CD8-positive, alpha-beta memory T cell (primary cell): ENCODE measurements at regions not wholly inside any gene's neighbourhood (a gene's known extent, or its start where the extent isn't known, plus 50 kb on each side); places are given as distances from the start of the nearest gene placed in this dataset.

Experiments used
- CTCF ChIA-PET: fragments of 350-600 bp; sonication (Branson Sonifier 250); formaldehyde crosslinking; loops from one replicate; lab custom pipeline; 2021; ENCODE audit warnings: antibody characterized with exemption; lab: Charles Lee
- POLR2A ChIA-PET: fragments of 350-600 bp; sonication (Branson Sonifier 250); formaldehyde crosslinking; loops from one replicate; lab custom pipeline; 2021; ENCODE audit warnings: antibody characterized with exemption; lab: Charles Lee
- DNase-seq, 5 donors: peaks; one replicate each; pipeline versions ENCODE4 v3.0.0 to v3.0.0-alpha.2; 2020 to 2022; ENCODE audit warnings: mixed read lengths in 1 of 5
- H3K27ac ChIP-seq: one replicate; pipeline ENCODE4 v1.7.0; 2013; ENCODE audit warnings: low read depth, mild to moderate bottlenecking, low read length, moderate library complexity
- H3K27me3 ChIP-seq: 2 replicates; pipeline ENCODE4 v1.7.0; 2013; ENCODE audit warnings: low read length, mild to moderate bottlenecking; ENCODE audit not compliant: insufficient read depth, poor library complexity, severe bottlenecking
- H3K36me3 ChIP-seq: 2 replicates; pipeline ENCODE4 v1.7.0; 2013; ENCODE audit warnings: mild to moderate bottlenecking, low read length, moderate library complexity; ENCODE audit not compliant: insufficient read depth
- H3K4me1 ChIP-seq: 2 replicates; pipeline ENCODE4 v1.7.0; 2013; ENCODE audit warnings: mild to moderate bottlenecking, low read length, moderate library complexity; ENCODE audit not compliant: insufficient read depth
- H3K4me3 ChIP-seq: 2 replicates; pipeline ENCODE4 v1.7.0; 2013; ENCODE audit warnings: mild to moderate bottlenecking, low read length
- H3K9me3 ChIP-seq: 2 replicates; pipeline ENCODE4 v1.7.0; 2013; ENCODE audit warnings: mild to moderate bottlenecking, low read length
- H3K27ac Mint-ChIP-seq, 8 donors: one replicate each; pipeline ENCODE4 v1.8.0; 2020 to 2021; ENCODE audit warnings: mixed read lengths in 8 of 8, mild to moderate bottlenecking in 6 of 8, inconsistent platforms in 3 of 8, moderate library complexity in 3 of 8
- H3K27me3 Mint-ChIP-seq, 2 donors: one replicate each; pipeline ENCODE4 v1.8.0; 2020 to 2021; ENCODE audit warnings: mixed read lengths in 2 of 2, mild to moderate bottlenecking in 1 of 2, moderate library complexity in 1 of 2
- H3K36me3 Mint-ChIP-seq, 3 donors: one replicate each; pipeline ENCODE4 v1.8.0; 2020 to 2021; ENCODE audit warnings: mixed read lengths in 3 of 3, inconsistent platforms in 1 of 3, mild to moderate bottlenecking in 1 of 3
- H3K4me1 Mint-ChIP-seq, 3 donors: one replicate each; pipeline ENCODE4 v1.8.0; 2020 to 2021; ENCODE audit warnings: mixed read lengths in 3 of 3, inconsistent platforms in 1 of 3, mild to moderate bottlenecking in 1 of 3
- H3K4me3 Mint-ChIP-seq, 7 donors: one replicate each; pipeline ENCODE4 v1.8.0; 2020 to 2021; ENCODE audit warnings: mixed read lengths in 7 of 7, mild to moderate bottlenecking in 6 of 7, moderate library complexity in 4 of 7, inconsistent platforms in 2 of 7
- H3K9me3 Mint-ChIP-seq, 5 donors: one replicate each; pipeline ENCODE4 v1.8.0; 2020 to 2022; ENCODE audit warnings: mixed read lengths in 5 of 5, mild to moderate bottlenecking in 3 of 5, moderate library complexity in 2 of 5, inconsistent platforms in 1 of 5

DNA sequence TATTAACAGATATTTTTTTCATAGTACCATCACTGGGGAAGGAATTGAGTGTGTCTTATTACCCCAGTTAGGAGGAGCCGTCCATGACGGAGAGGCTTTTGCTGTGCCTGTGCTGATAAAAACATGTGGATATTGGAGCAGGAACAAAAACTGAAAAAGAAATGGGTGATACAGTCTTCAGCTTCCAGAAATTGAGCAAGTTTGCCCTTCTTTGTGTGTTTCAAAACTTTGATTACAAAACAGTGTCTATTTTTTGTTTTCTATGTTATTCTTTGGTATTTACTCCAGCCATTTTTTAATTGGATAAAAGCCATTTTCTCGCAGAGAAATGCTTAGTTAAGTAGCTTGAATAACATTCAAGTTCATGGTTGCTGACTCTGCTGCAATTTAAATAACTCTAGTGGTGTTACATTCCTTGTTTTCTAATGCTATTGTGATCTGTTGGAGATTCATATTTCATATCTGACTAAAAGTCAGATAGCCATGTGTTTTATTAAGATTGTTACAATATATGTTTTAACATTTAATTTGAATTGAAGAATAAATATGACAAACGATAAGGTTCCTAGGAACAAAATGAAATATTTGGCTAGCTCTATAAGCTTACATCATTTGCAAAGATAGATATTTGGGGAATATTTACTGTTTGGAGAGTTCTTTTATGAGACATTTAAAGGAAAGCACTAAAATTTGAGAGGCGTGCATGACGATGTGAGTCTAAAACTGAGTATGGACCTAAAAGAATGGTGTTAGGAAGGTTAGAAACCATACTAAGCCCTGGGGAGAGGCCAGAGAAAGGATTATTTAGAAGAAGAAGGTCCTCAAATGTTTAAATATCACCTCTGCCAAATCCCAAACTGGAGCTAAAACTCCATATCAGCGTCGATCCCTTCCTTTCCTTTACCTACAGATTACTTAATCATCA is 747.3 kb upstream of the CELF2 start:
- H3K9me3 ChIP-seq: no peaks in the 10 kb centered on the region
- H3K36me3 ChIP-seq: no peaks in the 10 kb centered on the region
- H3K27ac ChIP-seq: no peak overlapping the region
- ChIA-PET CTCF (no interaction called here), POLR2A (no interaction called here)
- H3K9me3 Mint-ChIP-seq: no peaks in the 10 kb centered on the region
- H3K4me3 ChIP-seq: no peak overlapping the region
- no peaks in the 10 kb centered on the region for H3K36me3 Mint-ChIP-seq
- no peaks in the 10 kb centered on the region for H3K4me1 Mint-ChIP-seq
- H3K4me1 ChIP-seq: no peaks in the 10 kb centered on the region
- no peak overlapping the region for H3K4me3 Mint-ChIP-seq
- H3K27ac Mint-ChIP-seq: no peak overlapping the region
- H3K27me3 Mint-ChIP-seq: peaks cover 0 to 2% of the 10 kb centered on the region in 2 donors
- no peaks in the 10 kb centered on the region for H3K27me3 ChIP-seq
- DNase-seq: no peak

DNA sequence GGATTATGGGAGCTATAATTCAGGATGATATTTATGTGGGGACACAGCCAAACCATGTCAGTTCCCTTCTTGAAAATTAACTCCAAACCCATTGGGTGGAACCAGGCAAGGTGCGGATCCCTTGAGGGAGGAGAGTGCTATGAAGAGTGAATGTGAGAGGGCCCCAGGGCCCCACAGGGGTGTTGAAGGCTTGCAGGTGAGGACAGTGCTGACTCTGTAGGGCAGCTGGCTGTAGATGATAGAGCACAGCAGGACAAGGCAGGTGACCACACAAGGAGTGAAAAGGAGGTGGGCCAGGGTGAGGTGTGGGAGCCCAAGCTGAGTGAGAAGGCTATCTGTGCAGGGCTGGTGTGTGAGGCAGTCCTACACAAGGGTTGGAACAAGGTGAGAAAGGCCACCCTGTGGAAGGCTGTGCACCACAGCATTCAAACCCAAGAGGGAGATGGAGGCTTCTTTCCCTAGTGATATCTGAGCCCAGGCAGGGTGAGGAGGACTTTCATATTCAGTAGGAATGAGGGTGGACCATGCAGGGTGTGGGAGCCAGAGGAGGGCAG is 746.0 kb upstream of the CELF2 start:
- Histone ChIP-seq H3K4me3 (no peak overlapping the region), H3K9me3 (no peaks in the 10 kb centered on the region), H3K36me3 (no peaks in the 10 kb centered on the region), H3K27me3 (no peaks in the 10 kb centered on the region), H3K27ac (no peak overlapping the region), H3K4me1 (no peaks in the 10 kb centered on the region)
- DNase-seq: no peak
- no peaks in the 10 kb centered on the region for H3K4me1 Mint-ChIP-seq
- H3K36me3 Mint-ChIP-seq: no peaks in the 10 kb centered on the region
- POLR2A ChIA-PET: no interaction called here
- H3K27ac Mint-ChIP-seq: no peak overlapping the region
- H3K27me3 Mint-ChIP-seq: peaks cover 0 to 2% of the 10 kb centered on the region in 2 donors
- no peaks in the 10 kb centered on the region for H3K9me3 Mint-ChIP-seq
- CTCF ChIA-PET: no interaction called here
- H3K4me3 Mint-ChIP-seq: no peak overlapping the region

DNA sequence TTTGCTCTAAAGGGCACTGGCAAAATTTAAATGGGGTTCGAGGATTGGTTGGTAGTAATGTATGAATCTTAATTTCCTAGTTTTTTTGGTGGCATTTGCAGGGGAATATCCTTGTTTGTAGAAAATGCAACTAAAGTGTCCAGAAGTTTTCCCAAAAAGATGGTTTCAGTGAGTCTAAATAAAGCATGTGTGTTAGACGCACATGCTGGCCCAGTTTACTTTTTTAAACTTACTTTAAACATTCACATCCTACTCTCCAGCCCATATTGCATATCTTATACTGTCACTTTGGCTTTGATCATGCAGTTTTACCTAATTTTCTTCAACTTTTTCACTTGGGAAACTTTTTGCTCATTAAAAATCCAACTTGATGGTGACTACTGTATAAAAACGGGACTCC is 744.0 kb upstream of the CELF2 start:
- H3K4me3 Mint-ChIP-seq: no peak overlapping the region
- H3K27ac Mint-ChIP-seq: no peak overlapping the region
- H3K9me3 Mint-ChIP-seq: no peaks in the 10 kb centered on the region
- Histone ChIP-seq H3K27ac (no peak overlapping the region), H3K4me3 (no peak overlapping the region), H3K27me3 (no peaks in the 10 kb centered on the region), H3K9me3 (no peaks in the 10 kb centered on the region), H3K36me3 (no peaks in the 10 kb centered on the region), H3K4me1 (no peaks in the 10 kb centered on the region)
- H3K27me3 Mint-ChIP-seq: peaks cover 0 to 2% of the 10 kb centered on the region in 2 donors
- no peaks in the 10 kb centered on the region for H3K4me1 Mint-ChIP-seq
- POLR2A ChIA-PET: no interaction called here
- CTCF ChIA-PET: no interaction called here
- no peaks in the 10 kb centered on the region for H3K36me3 Mint-ChIP-seq
- no peak for DNase-seq

DNA sequence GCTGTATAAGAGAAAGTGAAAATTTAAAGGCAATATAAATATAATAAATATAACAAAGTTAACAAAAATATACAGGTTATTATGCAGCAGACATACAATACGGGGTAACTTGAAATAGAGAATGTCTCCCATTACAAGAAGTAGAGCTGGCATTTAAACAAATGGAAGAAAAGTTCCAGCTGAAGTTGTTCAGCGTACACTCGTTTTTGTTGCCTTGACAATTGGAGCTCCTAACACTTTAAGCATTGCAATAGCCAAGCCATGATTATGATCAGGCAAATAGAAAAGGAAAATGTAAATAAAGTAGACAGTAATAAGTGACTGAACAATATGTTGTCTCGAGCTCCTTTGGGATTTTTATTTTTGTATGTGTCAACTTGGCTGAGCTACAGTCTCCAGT is 737.8 kb upstream of the CELF2 start:
- H3K4me1 Mint-ChIP-seq: no peaks in the 10 kb centered on the region
- no peaks in the 10 kb centered on the region for H3K9me3 ChIP-seq
- no peaks in the 10 kb centered on the region for H3K27me3 ChIP-seq
- H3K4me1 ChIP-seq: no peaks in the 10 kb centered on the region
- no peak for DNase-seq
- H3K27ac Mint-ChIP-seq: no peak overlapping the region
- no peaks in the 10 kb centered on the region for H3K36me3 Mint-ChIP-seq
- POLR2A ChIA-PET: no interaction called here
- H3K27ac ChIP-seq: no peak overlapping the region
- H3K4me3 Mint-ChIP-seq: no peak overlapping the region
- no peaks in the 10 kb centered on the region for H3K36me3 ChIP-seq
- H3K27me3 Mint-ChIP-seq: peaks cover 0 to under 1% of the 10 kb centered on the region in 2 donors
- no peaks in the 10 kb centered on the region for H3K9me3 Mint-ChIP-seq
- CTCF ChIA-PET: no interaction called here
- H3K4me3 ChIP-seq: no peak overlapping the region

DNA sequence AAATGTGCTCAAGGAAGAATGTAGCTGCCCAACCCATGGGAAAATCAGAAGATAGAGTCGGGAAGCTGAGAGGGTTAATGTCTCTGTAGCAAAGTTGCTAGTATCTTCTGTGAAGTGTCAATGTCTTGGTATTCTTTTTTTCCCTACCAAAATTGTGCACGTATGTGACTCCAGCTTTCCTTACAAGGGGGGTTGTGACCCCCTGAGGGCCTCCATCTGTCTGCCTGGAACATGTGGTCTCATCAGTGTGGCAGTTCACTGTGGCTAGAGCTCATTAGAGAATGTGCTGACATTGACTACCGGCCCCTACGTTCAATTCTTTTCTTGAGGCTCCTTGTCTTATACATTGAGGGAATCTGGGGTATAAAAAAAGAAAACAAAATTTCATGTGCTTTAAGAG is 725.2 kb upstream of the CELF2 start:
- Histone ChIP-seq H3K9me3 (no peaks in the 10 kb centered on the region), H3K4me1 (no peaks in the 10 kb centered on the region), H3K4me3 (no peak overlapping the region), H3K36me3 (no peaks in the 10 kb centered on the region), H3K27ac (no peak overlapping the region), H3K27me3 (no peaks in the 10 kb centered on the region)
- H3K4me1 Mint-ChIP-seq: no peaks in the 10 kb centered on the region
- no peak overlapping the region for H3K4me3 Mint-ChIP-seq
- H3K36me3 Mint-ChIP-seq: no peaks in the 10 kb centered on the region
- ChIA-PET POLR2A (no interaction called here), CTCF (no interaction called here)
- peaks cover 0 to 2% (median 0%) of the 10 kb centered on the region in 5 donors for H3K9me3 Mint-ChIP-seq
- peaks cover 3% of the 10 kb centered on the region in 2 donors for H3K27me3 Mint-ChIP-seq
- no peak for DNase-seq
- H3K27ac Mint-ChIP-seq: no peak overlapping the region

DNA sequence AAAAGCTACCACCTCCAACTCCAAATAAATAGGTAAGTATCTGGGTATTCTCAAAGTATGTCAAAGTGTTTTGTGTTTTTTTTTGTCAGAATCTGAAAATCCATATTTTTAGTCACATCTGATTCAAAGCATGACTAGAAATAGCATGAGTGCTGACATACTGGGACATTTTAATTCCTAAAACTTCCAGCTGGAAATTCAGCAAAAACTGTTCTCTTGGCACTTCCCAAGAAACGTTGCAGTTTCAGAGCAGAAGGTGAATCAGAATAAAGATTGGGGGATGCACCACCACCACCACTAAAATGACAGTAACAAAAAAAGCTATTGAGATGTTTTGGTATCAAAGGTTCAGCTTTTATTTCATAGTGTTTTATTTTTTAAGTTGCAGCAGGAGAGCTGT is 724.6 kb upstream of the CELF2 start:
- CTCF ChIA-PET: no interaction called here

DNA sequence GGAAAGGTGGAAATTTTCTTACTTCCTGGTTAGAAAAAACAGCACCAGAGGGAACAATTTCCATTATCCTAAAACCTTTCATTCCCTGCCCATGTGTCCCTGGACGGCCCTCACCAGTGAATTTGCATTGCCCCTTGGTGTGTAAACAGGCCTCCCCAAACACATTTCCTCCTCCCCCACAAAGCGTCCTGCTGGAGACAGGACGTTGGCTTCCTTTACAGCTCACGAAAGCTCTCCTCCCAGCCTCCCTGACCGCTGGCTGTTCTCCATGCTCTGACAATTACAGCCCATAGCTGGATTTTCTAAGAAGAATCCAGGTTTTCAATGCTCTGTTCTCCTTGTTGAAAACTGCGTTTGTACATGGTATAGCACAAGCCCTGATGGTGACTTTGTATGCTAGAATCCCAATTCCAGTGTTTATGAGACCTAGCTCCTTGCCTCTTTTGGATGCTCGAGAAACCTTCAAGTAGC is 724.2 kb upstream of the CELF2 start:
- H3K27me3 Mint-ChIP-seq: peaks cover 0 to 3% of the 10 kb centered on the region in 2 donors
- Histone ChIP-seq H3K27me3 (no peaks in the 10 kb centered on the region), H3K4me1 (no peaks in the 10 kb centered on the region), H3K9me3 (no peaks in the 10 kb centered on the region), H3K27ac (no peak overlapping the region), H3K4me3 (no peak overlapping the region), H3K36me3 (no peaks in the 10 kb centered on the region)
- no peaks in the 10 kb centered on the region for H3K4me1 Mint-ChIP-seq
- H3K27ac Mint-ChIP-seq: no peak overlapping the region
- no peaks in the 10 kb centered on the region for H3K36me3 Mint-ChIP-seq
- H3K4me3 Mint-ChIP-seq: no peak overlapping the region
- H3K9me3 Mint-ChIP-seq: peaks cover 0 to 2% (median 0%) of the 10 kb centered on the region in 5 donors
- no peak for DNase-seq
- ChIA-PET POLR2A (no interaction called here), CTCF (no interaction called here)

More for the DNA sequence above, 724.6 kb upstream of the CELF2 start:
- Histone ChIP-seq H3K27me3 (no peaks in the 10 kb centered on the region), H3K9me3 (no peaks in the 10 kb centered on the region), H3K4me3 (no peak overlapping the region), H3K4me1 (no peaks in the 10 kb centered on the region), H3K36me3 (no peaks in the 10 kb centered on the region), H3K27ac (no peak overlapping the region)
- Mint-ChIP-seq H3K4me3 (no peak overlapping the region), H3K27ac (no peak overlapping the region), H3K9me3 (peaks cover 0 to 2% (median 0%) of the 10 kb centered on the region in 5 donors), H3K4me1 (no peaks in the 10 kb centered on the region), H3K27me3 (peaks cover 3% of the 10 kb centered on the region in 2 donors), H3K36me3 (no peaks in the 10 kb centered on the region)
- POLR2A ChIA-PET: no interaction called here
- DNase-seq: no peak

DNA sequence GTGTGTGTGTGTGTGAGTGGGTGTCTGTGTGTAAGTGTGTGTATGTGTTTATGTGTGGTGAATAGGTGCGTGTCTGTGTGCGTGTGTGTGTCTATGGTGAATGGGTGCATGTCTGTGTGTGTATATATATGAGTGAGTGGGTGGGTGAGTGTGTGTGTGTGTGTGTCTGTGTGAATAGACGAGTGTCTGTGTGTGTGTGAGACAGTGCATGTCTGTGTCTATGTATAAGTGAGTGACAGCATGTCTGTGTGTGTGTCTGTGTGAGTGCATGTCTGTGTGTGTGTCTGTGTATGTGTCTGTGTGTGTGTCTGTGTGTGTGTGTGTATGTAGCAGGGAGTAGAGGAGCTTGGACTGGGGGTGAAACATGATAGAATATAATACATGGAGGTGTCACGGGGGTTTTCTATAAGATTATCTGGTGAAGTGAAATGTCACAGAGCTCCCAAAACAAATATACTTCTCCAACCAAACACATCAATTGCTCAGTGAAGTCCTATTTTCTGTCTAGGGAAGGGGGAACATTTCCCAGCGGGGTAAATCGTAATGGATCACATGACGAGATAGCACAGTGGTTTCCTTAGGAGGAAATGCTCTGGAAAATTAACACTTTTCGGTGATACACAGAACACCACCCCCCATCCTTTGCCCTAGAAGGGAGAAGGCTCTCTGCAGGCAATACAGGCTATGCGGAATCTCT is 723.3 kb upstream of the CELF2 start:
- Histone ChIP-seq H3K36me3 (no peaks in the 10 kb centered on the region), H3K27me3 (no peaks in the 10 kb centered on the region), H3K4me1 (no peaks in the 10 kb centered on the region), H3K9me3 (no peaks in the 10 kb centered on the region), H3K4me3 (no peak overlapping the region), H3K27ac (no peak overlapping the region)
- Mint-ChIP-seq H3K36me3 (no peaks in the 10 kb centered on the region), H3K27me3 (no peaks in the 10 kb centered on the region), H3K27ac (no peak overlapping the region), H3K4me1 (no peaks in the 10 kb centered on the region), H3K9me3 (peaks cover 0 to 2% (median 0%) of the 10 kb centered on the region in 5 donors), H3K4me3 (no peak overlapping the region)
- DNase-seq: no peak
- ChIA-PET POLR2A (no interaction called here), CTCF (no interaction called here)
